ENCODE measurements at regions not wholly inside any gene's neighbourhood (a gene's known extent, or its start where the extent isn't known, plus 50 kb on each side); places are given as distances from the start of the nearest gene placed in this dataset.
"Not testable (repeated sequence)": the region's sequence is repeated elsewhere in the genome, so short reads cannot be mapped to it uniquely, and the experiment has no call there.

GRCh38 chr16:48105976-48106375, 49.8 kb downstream of the ABCC12 start:
- DNase-seq (ENCODE audit: low read depth): no peak

- no peak for DNase-seq (ENCODE audit: low read depth)
Measured at GRCh38 chr16:48105456-48105855, 50.3 kb downstream of the ABCC12 start.

DNA sequence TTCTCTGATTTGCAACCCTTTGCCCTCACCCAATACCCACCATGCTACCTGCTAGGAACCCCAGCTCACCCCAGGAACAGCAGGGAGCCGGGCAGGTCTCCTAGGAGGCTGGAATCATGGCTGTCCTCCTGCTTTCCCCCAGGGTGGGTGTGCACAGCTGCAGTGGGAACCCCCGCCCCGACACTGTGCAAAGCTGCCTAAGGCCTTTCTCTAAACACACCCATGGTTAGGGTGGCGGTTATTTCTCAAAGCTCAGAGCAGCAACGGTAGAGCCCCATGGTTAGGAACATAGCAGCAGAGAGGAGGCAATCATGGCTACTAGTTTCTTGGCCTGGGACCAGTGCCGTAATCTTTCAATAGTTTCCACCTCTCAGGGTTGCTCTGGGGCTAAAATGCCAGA, 52.2 kb downstream of the ABCC12 start:
- no peak for DNase-seq (ENCODE audit: low read depth)

DNA sequence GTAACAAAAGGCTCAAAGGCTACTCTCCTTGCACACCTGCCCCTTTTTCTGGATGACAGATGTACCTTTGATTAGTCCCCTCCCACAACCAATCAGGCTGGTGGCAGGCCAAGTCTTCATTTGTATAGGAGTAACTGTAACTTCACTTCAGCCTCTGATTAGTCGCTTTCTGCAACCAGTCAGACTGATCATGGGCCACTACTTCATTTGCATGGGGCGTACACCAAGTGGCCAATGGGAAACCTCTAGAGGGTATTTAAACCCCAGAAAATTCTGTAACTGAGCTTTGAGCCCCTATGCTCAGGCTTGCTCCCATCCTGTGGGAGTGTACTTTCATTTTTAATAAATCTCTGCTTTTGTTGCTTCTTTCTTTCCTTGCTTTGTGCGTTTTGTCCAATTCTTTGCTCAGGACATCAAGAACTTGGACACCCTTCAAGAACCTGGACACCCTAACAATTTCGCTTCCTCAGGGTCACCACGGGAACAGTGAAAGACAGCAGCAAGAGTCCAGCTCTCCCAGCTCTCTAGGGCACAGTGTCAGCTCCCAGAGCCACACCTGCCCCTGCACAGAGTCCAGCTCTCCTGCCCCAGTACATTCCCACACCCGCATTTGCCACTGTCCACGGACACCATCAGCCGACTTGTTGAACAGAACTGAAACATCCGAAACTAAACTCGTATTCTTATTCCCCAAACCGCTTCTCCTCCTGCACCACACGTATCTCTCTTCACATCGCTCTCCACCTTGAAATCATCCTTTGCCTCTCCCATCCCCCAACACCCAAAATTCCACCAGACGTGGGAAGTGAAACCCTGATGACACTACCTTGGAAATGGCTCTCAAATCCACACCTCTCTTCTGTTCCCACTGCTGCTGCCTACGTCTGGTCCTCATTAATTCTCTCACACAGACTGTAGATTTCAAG, 53.4 kb downstream of the ABCC12 start:
- no peak for DNase-seq (ENCODE audit: low read depth)

DNA sequence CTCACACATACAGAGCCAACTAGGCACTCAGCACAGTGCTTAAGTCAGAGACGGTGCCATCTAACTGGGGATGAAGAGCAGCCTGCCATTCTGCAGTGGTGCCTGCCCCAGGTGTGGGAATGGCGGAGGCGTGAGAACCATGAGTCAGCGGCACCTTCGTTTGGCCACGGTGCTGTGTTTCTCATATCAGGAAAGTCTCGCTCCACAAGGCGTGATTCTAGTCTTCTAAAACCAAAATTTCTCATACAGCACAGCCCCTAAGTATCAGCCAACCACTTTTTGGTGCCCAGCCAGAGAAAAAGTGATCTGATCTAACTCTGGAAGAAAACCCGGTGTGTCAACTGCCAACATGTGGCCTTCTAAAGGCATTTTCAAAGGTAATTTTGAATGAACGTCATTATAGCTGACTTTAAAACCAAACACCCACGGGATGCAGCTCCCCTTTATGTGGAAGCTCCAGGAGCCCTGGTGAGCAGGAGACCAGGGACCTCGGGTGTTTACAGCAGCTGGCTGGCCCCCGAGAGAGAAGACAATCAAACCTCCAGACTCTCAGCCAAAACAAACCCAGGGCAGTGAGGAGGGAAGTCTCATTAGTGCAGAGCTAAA, 54.6 kb downstream of the ABCC12 start:
- DNase-seq (ENCODE audit: low read depth): no peak

DNA sequence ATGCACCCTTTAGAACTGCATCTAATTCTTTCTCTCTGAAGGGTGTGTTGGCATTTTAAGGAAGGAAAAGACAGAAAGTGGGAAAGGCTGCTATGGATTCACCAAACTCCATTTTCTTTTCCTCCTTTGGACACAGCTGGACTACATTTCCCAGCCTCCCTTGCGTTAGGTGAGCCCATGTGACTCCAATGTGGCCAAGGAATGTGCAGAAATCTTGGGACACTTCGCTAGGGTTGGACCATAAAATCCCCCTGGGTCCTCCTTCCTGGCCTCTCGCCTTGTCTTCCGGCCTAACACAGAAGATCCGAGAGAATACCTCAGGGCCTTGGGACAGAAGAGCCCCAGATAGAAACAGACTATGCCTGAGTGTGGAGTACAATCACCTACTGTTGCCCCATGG, 56.3 kb downstream of the ABCC12 start:
- DNase-seq (ENCODE audit: low read depth): peak; percentile 22

GRCh38 chr16:48098472-48098871, 57.3 kb downstream of the ABCC12 start:
- no peak for DNase-seq (ENCODE audit: low read depth)

- DNase-seq (ENCODE audit: low read depth): no peak
Measured at GRCh38 chr16:48091117-48091516, 64.7 kb downstream of the ABCC12 start.

DNA sequence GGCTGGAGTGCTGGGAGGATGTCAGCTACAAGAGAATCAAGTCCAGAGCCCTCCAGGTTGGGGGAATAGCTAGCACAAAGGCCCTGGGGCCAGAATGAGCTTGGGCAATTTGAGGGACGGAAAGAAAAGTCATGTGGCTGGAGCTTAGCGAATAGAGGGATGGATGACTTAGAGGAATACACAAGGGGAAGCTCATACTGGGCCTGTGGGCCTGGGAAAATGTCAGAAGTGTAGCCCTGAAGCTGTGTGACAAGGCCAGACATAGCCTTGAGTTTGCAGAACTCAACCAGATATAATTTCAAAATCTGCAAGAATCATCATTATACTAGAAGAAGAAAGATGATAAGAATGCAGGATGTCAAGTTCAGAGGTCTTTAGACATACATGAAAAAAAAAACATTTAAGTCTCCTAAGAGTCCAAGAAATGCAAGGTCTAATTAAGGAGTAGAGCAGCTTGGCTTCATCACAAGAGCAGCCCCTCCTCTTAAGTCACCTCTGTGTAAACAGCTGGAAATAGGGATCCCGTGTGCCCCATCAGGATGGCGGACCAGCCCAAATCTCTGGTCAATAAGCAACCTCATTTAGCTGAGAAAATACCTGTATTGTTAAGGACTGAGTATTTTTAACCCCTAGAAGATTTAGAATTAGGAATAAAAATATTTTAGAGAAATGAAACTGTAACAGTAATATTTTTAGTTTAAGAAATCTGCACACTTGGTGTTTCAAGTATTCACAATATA, 66.6 kb downstream of the ABCC12 start:
- no peak for DNase-seq (ENCODE audit: low read depth)

GRCh38 chr16:48087639-48088038, 68.2 kb downstream of the ABCC12 start:
- no peak for DNase-seq (ENCODE audit: low read depth)

- no peak for DNase-seq (ENCODE audit: low read depth)
Measured at GRCh38 chr16:48086422-48086821, 69.4 kb downstream of the ABCC12 start.

DNA sequence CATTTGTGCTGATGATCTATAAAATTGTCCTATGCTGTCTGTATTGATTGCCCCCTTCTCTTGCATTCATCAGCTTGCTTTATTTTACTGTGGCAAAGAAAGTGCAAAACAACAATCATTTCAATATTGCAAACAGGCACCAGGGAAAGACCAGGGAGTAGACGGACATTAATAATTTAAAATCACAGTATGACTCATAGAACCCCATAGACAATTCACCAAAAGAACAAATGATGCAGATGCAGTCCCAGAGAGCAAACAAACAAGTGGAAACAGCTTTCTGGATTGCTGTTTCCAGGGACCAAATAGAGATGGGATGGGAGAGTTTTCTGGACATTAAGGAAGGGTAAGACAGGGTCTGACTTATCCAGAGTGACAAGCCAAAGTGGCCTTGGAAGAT, 70.1 kb downstream of the ABCC12 start:
- peak; percentile 13 for DNase-seq (ENCODE audit: low read depth)

DNA sequence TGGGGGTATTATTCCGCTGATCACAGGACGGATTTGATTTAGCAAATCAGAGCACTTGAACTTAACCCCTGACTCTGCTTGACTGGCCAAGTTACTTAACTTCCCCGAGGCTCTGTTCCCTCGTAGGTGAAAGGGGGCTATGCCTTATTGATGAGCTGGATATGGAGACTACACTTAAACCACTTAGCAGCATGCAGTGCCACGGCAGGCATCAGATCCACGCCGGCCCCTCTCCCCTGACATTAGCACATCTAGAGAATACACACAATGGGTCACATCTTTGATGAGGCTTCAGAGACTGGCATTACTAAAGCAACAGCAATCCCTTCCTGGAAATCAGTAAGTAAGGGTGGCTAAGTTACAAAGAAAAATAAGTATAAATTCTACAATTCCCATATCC, 71.0 kb downstream of the ABCC12 start:
- no peak for DNase-seq (ENCODE audit: low read depth)

- peak; percentile 33 for DNase-seq (ENCODE audit: low read depth)
Measured at GRCh38 chr16:48082516-48082915, 73.3 kb downstream of the ABCC12 start.

GRCh38 chr16:48081656-48082055, 74.1 kb downstream of the ABCC12 start:
- DNase-seq (ENCODE audit: low read depth): peak; percentile 95

GRCh38 chr16:48076455-48077012, 79.3 kb downstream of the ABCC12 start:
- DNase-seq (ENCODE audit: low read depth): peak; percentile 12

DNA sequence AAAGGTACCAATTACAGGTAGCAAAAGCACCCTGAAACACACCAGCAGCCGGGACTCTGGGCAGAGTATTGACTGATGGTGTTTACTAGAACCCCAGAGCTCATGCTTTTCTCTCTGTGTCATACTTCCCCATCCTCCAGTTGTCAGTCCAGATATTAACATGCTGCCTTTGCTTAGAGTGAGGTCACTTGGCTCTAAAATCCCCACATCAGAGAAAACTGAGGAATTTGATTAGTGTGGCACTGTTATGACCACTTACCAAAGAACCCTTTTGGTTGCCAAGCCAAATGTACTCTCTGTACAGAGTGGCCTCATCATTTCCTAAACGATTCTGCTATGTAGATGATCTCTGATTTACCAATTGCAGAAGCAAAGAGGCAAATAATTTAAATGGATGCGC, 80.4 kb downstream of the ABCC12 start:
- DNase-seq (ENCODE audit: low read depth): peak; percentile 52

- DNase-seq (ENCODE audit: low read depth): no peak
Measured at GRCh38 chr16:48067388-48067787, 88.4 kb downstream of the ABCC12 start.

GRCh38 chr16:48064971-48065370, 90.8 kb downstream of the ABCC12 start:
- DNase-seq (ENCODE audit: low read depth): no peak

DNA sequence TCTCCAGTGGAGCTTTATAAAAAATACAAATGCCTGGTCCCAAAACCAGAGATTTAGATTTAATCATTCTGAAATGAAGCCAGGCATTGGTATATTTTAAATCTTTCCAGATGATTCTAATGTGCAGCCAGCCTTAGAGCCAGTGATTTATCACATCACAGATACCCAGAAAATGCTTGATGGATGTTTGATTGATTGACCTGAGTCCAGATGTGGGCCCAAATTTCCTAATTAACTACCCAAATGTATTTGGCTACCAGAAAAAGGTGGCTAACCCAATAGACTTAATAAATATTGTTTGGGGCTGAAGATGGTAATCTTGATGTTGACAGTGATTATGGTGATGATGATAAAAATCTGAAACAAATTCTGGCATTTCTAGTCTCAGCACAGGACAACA, 93.1 kb downstream of the ABCC12 start:
- DNase-seq (ENCODE audit: low read depth): no peak

GRCh38 chr16:48059936-48060335, 95.9 kb downstream of the ABCC12 start:
- no peak for DNase-seq (ENCODE audit: low read depth)

DNA sequence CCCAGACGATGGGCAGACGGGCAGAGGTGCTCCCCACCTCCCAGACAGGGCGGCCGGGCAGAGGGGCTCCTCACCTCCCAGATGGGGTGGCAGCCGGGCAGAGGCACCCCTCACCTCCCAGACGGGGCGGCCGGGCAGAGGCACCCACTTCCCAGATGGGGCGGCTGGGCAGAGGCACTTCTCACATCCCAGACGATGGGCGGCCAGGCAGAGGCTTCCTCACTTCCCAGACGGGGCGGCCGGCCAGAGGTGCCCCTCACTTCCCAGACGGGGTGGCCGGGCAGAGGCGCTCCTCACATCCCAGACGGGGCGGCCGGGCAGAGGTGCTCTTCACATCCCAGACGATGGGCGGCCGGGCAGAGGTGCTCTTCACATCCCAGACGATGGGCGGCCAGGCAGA, 96.6 kb downstream of the ABCC12 start:
- not testable (repeated sequence) for DNase-seq (ENCODE audit: low read depth)

All from LHCN-M2 (cell line).